Inferior parietal cortex (tissue), 1 donor: ENCODE measurements at regions not wholly inside any gene's neighbourhood (a gene's known extent, or its start where the extent isn't known, plus 50 kb on each side); places are given as distances from the start of the nearest gene placed in this dataset.

ENCODE experiments used
- DNase-seq: peaks from one replicate; pipeline ENCODE4 v3.0.0-alpha.2; 2016; ENCODE audit errors: extremely low spot score

GRCh38 chr9:14517154-14517906 is 175.9 kb downstream of the ZDHHC21 start:
- no peak for DNase-seq

GRCh38 chr9:14516656-14517055 is 176.6 kb downstream of the ZDHHC21 start:
- no peak for DNase-seq

- DNase-seq, result no peak
Measured at GRCh38 chr9:14515571-14516198, 177.5 kb downstream of the ZDHHC21 start.

DNA sequence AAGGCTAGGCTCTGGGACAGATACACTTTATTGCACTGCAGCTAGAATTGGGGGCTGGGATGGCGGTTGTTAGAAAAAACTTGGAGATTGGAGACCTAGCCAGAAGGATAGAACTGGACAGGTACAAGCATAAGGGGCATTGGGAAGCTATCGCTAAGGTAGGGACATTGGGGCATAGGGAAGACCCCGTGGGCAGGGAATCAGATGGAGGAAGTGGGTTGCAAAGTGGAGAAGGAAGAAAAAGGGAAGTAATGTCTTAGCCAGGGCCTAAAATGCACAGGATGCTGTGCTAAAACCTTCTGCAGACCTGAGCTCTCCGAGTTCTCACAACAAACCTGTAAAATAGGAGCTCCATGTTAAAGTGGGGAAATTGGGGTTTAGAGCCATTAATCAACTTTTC is 178.2 kb downstream of the ZDHHC21 start:
- no peak for DNase-seq

DNA sequence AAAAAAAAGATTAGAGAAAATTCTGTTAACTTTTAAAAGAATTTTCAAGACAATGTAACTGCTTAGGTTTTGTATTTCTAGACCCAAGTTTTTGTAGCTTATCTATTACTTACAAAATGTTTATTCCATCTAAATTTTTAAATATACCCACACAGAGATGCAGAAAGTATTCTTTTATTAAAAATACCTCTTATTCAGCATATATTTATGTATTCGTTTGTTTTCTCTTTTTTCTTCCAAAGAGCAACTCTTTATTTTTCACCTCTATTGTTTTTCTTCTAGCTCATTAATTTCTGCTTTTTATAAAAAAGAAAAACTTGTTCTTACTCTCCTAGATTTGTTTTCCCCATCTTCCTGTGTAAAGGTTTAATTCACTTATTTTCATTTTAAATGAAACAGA is 180.3 kb downstream of the ZDHHC21 start:
- DNase-seq, result no peak

DNA sequence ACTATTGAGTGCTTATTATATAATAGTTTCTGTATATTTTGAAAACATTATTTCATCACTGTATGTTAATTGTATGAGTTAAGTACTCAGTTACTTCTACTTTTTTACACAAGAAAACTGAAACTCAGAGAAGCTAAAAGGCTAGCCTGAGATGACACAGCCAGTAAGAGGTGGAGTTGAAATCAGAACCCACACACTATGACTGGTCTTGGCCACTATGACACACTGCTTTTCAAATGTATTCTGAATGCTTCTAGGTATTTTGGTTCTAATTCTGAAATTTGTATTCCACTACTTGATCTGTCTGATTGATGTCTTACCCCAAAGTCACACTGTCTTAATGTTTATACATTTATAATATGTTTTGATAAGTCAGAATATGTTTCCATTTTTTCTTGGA is 181.8 kb downstream of the ZDHHC21 start:
- DNase-seq, result no peak

- DNase-seq, result no peak
Measured at GRCh38 chr9:14508884-14509283, 184.3 kb downstream of the ZDHHC21 start.

- no peak for DNase-seq
Measured at GRCh38 chr9:14501366-14501765, 187.4 kb upstream of the NFIB start.

DNA sequence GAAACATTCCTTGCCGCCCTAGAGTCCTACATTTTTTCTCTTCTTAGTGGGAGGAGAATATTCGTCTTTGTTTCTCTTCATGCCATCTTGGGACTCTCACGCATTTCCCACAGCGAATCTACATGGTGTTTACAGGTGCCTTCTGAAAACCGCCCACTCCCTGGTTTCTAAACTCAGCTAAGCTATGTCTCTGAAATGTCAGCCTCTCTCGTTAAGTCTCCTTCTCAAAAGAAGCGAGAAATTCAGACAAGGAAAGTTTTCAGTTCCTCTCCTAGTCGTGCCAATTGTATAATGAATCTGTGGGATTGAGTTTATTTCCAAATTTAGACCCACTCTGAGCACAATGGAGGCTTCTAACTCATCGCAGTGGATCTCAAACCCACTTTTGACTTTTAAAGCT is 186.8 kb upstream of the NFIB start:
- DNase-seq, result peak; percentile 35

DNA sequence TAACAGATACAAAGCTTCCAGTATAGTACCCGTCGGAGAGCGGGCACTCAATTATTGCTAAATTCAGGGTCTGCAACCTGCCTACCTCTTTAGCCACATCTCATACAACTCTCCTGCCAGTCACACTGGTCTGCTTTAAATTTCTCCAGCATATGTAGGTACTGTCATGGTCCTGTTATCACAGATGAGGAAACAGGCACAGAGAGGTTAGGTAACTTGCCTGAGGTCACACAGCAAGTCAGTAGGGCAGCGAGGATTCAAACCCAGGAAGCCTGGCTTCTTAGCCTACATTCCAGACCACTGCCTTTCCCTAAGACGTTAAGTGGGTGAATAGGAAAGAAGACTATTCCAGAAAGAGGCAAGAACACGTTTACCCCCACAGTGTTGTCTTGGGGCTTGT is 186.0 kb upstream of the NFIB start:
- DNase-seq, result no peak

DNA sequence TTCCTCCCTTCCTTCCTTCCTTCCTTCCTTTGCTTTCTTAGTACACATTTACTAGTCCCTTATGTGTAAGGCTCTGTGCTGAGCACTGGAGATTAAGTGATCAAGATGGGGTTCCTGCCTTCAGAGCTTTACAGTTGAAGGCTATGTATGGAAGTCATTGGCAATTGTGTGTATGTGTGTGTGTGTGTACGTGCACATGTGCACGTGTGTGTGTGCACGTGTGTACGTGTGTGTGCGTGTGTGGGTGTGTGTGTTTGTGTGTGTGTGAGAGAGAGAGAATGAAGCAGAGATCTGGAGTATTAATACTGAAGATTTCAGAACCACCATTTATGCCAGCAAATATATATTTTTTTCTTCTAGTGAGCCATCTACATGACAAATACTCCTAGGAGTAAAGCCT is 184.9 kb upstream of the NFIB start:
- no peak for DNase-seq

DNA sequence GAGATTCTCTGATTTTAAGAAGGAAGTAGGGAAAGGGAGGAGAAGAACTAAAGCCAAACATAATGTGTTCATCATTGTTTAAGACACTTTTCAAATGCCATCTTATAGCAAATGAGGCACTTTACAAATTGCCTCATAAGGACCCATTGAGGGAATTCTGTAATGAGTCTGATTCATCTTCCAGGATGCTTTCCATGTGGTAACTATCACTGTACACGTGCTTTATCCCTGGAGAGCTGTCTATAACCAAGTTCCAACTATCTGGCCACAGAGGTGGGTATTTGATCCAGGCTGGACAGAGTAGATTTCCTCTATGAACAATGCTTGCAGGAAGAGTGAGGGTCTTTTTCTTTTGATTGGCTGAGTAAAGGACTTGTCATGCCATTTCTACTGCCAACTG is 183.5 kb upstream of the NFIB start:
- no peak for DNase-seq

GRCh38 chr9:14488421-14489190 is 174.7 kb upstream of the NFIB start:
- DNase-seq, result no peak

- DNase-seq, result no peak
Measured at GRCh38 chr9:14487547-14488185, 173.7 kb upstream of the NFIB start.

GRCh38 chr9:14485366-14485765 is 171.4 kb upstream of the NFIB start:
- no peak for DNase-seq

DNA sequence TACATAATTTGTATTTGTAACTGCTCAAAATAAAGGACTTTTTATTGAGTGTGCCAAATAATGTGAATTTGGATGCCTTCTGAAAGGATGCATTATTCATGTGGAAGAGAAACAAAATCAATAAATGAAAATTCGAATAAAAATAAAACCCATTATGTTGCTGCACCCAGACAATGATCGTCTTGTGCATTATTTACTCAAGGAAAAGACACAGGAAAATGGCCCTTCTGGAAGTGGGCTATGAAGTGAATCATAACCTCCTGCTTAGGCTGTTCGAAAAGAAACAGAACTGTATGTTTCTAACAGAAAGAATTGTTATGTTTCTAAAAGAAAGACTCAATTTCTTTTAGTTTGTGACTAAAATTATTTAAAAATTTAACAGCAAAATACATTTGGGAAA is 168.9 kb upstream of the NFIB start:
- DNase-seq, result no peak

- no peak for DNase-seq
Measured at GRCh38 chr9:14480526-14480925, 166.6 kb upstream of the NFIB start.

GRCh38 chr9:14479163-14479560 is 165.2 kb upstream of the NFIB start:
- no peak for DNase-seq

- no peak for DNase-seq
Measured at GRCh38 chr9:14478175-14479162, 164.5 kb upstream of the NFIB start.

- no peak for DNase-seq
Measured at GRCh38 chr9:14471041-14471440, 157.1 kb upstream of the NFIB start.

DNA sequence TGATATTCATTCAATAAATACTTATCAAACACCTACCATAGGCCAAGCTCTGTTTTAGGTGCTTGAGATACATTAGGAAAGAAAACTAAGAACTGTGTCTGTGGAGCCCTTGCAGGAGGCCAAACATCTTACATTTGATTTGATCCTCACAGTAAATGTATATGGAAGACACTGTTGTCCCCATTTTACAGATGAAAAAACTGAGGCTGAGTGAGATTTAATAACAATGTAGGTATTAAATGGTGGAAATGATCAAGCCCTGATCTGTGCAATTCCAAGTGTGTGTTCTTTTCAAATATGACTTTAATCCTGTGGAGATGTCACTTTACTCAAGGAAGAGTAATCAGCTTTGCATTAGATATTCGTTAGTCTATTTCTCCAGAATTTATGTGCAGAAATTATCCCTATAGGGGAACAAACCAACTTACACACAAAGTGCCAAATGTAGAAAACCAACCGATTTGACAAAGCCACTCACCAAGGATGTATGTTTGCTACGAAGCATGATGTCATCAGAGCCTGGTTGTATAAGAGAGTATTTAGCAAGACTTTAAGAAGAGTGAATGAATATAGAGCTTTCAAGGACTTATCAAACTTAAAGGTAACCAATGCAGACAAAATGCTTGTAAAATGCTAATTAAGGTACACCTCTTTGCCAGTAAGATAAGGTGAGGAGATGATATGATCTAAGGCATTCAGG is 153.9 kb upstream of the NFIB start:
- no peak for DNase-seq
